Smooth muscle cell (in vitro differentiated cells): ENCODE measurements at regions not wholly inside any gene's neighbourhood (a gene's known extent, or its start where the extent isn't known, plus 50 kb on each side); places are given as distances from the start of the nearest gene placed in this dataset.
A peak's percentile ranks its signal among the peaks of the same experiment; 100 is the strongest.

Experiments
- DNase-seq: peaks from one replicate; lab custom pipeline; 2025; ENCODE audit not compliant: unreplicated experiment; lab: John Stamatoyannopoulos, UW
- H2AFZ ChIP-seq: fragments of 200-600 bp; sonication (generic); 2 replicates; pipeline ENCODE4 v1.6.0; 2016; ENCODE audit warnings: antibody characterized with exemption, low read depth, mild to moderate bottlenecking
- H3F3A ChIP-seq: fragments of 200-600 bp; sonication (generic); 2 replicates; pipeline ENCODE4 v1.6.0; 2017; ENCODE audit warnings: antibody characterized with exemption, low read depth
- H3K27ac ChIP-seq: fragments of 200-600 bp; sonication (generic); 2 replicates; pipeline ENCODE4 v1.5.1; 2016; ENCODE audit warnings: low read depth, mild to moderate bottlenecking
- H3K27me3 ChIP-seq: fragments of 200-600 bp; sonication (generic); 2 replicates; pipeline ENCODE4 v1.6.1; 2016; ENCODE audit warnings: low read depth, mild to moderate bottlenecking
- H3K36me3 ChIP-seq: fragments of 200-600 bp; sonication (generic); 2 replicates; pipeline ENCODE4 v1.5.1; 2016; ENCODE audit warnings: low read depth
- H3K4me1 ChIP-seq: fragments of 200-600 bp; sonication (generic); 2 replicates; pipeline ENCODE4 v1.5.1; 2016; ENCODE audit warnings: low read depth
- H3K4me2 ChIP-seq: fragments of 200-600 bp; sonication (generic); 2 replicates; pipeline ENCODE4 v1.6.0; 2016; ENCODE audit warnings: mild to moderate bottlenecking
- H3K4me3 ChIP-seq: fragments of 200-600 bp; sonication (generic); 2 replicates; pipeline ENCODE4 v1.5.1; 2016; ENCODE audit warnings: mild to moderate bottlenecking
- H3K79me2 ChIP-seq: fragments of 200-600 bp; sonication (generic); 2 replicates; pipeline ENCODE4 v1.6.0; 2016; ENCODE audit warnings: low read depth, mild to moderate bottlenecking
- H3K9ac ChIP-seq: fragments of 200-600 bp; sonication (generic); 2 replicates; pipeline ENCODE4 v1.6.0; 2016; ENCODE audit warnings: low read depth
- H3K9me3 ChIP-seq: fragments of 200-600 bp; sonication (generic); replicated peaks from 2 replicates; pipeline ENCODE4 v1.5.1; 2016; ENCODE audit warnings: low read depth
- H4K20me1 ChIP-seq: fragments of 200-600 bp; sonication (generic); 2 replicates; pipeline ENCODE4 v1.6.0; 2016; ENCODE audit warnings: low read depth
- CTCF ChIP-seq: fragments of 200-600 bp; sonication (generic); IDR thresholded peaks from 2 replicates; pipeline ENCODE4 v1.5.1; 2017; ENCODE audit warnings: borderline replicate concordance, mild to moderate bottlenecking, antibody characterized with exemption; ENCODE audit not compliant: insufficient read depth, poor library complexity, severe bottlenecking
- WGBS: methylation state at CpG from one replicate; pipeline ENCODE4 v1.1.7; 2016; ENCODE audit warnings: low lambda C conversion rate; 5-methylcytosine and 5-hydroxymethylcytosine counted together

DNA sequence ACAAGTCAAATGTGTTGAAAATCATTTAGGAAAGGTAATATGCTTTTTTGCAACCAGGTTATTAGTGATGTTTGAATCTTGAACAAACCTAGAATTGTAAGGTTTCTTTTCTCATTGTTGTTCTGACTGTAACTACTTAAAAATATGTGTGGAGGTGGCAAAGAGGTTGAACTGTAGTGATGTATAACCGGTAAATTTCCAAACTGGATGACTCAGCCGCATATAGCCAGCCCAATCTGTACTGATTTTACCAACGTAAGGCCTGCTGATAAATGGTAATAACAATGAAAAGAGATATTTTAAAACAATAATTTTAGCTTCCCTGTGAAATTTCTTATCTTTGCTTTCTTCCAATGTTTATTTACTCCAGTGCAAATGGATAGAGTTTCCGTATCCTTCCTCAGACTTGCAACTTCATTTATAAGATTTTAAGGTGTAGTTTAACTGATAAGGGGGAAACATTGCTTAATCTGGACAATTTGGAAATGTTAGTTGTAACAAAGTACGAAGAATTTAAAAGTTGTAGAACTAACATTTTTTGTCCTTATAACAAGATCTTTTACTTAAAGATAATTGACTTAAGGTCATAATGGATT is 1170.4 kb upstream of the ZEB2 start:
- H3F3A ChIP-seq, result no peaks in the 10 kb centered on the region
- H4K20me1 ChIP-seq, result no peaks in the 10 kb centered on the region
- no peaks in the 10 kb centered on the region for H3K27me3 ChIP-seq
- H3K27ac ChIP-seq, result no peak overlapping the region
- H3K4me1 ChIP-seq, result no peaks in the 10 kb centered on the region
- WGBS, result 70% methylated on average over 5 of the region's 5 CpGs
- H3K79me2 ChIP-seq, result no peaks in the 10 kb centered on the region
- H3K36me3 ChIP-seq, result no peaks in the 10 kb centered on the region
- H2AFZ ChIP-seq, result no peak overlapping the region
- no peak overlapping the region for H3K9ac ChIP-seq
- H3K4me2 ChIP-seq, result no peak overlapping the region
- H3K9me3 ChIP-seq, result no peaks in the 10 kb centered on the region
- no peak overlapping the region for H3K4me3 ChIP-seq
- no peak for DNase-seq
- TF ChIP-seq CTCF, result no peak

GRCh38 chr2:145689277-145689676 is 1169.4 kb upstream of the ZEB2 start:
- Histone ChIP-seq H2AFZ (no peak overlapping the region), H3K79me2 (no peaks in the 10 kb centered on the region), H3K9ac (no peak overlapping the region), H3K4me2 (no peak overlapping the region), H3F3A (no peaks in the 10 kb centered on the region), H4K20me1 (no peaks in the 10 kb centered on the region), H3K4me3 (no peak overlapping the region), H3K36me3 (no peaks in the 10 kb centered on the region), H3K27me3 (no peaks in the 10 kb centered on the region), H3K9me3 (no peaks in the 10 kb centered on the region), H3K4me1 (no peaks in the 10 kb centered on the region), H3K27ac (no peak overlapping the region)
- 100% methylated on average over 2 of the region's 2 CpGs for WGBS
- TF ChIP-seq CTCF, result no peak
- no peak for DNase-seq

DNA sequence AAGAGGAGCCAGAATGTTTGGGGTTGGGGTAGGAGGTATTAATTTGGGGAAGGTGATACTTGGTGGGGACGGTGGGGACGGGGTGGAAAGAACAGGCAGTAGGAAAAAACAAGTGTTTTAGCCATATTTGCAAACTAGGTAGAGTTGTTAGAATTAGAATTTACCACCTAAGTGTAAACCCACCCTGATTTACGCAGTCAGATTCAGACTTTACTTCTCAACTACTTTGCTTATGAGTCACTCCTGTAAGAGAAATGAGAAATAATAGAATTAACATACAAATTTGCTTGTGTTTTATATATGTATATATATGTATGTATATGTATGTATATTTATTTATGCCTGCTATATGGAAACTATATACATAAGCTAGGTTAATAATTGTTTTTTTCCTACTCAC is 1168.2 kb upstream of the ZEB2 start:
- Histone ChIP-seq H3K27ac (no peak overlapping the region), H3F3A (no peaks in the 10 kb centered on the region), H3K4me1 (no peaks in the 10 kb centered on the region), H3K79me2 (no peaks in the 10 kb centered on the region), H3K4me2 (no peak overlapping the region), H3K9me3 (no peaks in the 10 kb centered on the region), H3K36me3 (no peaks in the 10 kb centered on the region), H3K4me3 (no peak overlapping the region), H2AFZ (no peak overlapping the region), H3K9ac (no peak overlapping the region), H4K20me1 (no peaks in the 10 kb centered on the region), H3K27me3 (no peaks in the 10 kb centered on the region)
- 86% methylated on average over 3 of the region's 3 CpGs for WGBS
- no peak for DNase-seq
- TF ChIP-seq CTCF, result no peak

DNA sequence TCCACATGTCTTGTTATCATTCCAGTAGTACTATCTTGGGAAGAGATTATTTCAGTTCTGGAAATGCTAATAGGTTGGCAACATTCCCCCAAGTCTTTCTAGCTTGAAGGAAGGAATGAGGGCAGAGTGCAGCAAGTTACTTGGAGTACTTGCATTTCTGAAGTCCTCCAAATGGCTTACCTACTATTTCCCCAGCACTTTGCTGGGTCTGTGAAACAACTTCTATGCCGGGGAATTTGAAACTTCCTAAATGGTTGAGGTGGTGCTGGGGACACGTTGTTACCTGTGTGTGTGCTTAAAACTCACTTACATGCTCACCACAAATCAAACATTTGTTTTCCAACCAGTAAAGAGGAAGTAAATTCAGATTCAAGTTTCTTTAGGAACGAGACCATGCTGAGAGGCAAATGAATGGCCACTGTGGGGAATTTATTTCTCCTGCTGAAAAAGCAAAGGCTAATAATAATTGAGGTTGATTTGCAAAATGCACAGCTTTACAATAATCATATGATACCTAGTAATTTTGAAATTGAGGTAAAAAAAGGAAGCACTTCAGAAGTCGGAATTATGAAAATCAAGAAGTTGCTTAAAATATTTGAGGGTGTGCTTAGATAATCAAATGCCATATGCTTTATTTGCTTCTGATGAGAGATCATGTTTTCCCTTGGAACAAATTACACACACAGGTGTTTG is 1167.7 kb upstream of the ZEB2 start:
- Histone ChIP-seq H2AFZ (peak overlapping the region; percentile 67), H3K4me3 (no peak overlapping the region), H3K4me2 (no peak overlapping the region), H3K4me1 (no peaks in the 10 kb centered on the region), H3K27me3 (no peaks in the 10 kb centered on the region), H3F3A (no peaks in the 10 kb centered on the region), H3K79me2 (no peaks in the 10 kb centered on the region), H3K27ac (no peak overlapping the region), H3K9ac (no peak overlapping the region), H3K9me3 (no peaks in the 10 kb centered on the region), H4K20me1 (no peaks in the 10 kb centered on the region), H3K36me3 (no peaks in the 10 kb centered on the region)
- TF ChIP-seq CTCF, result no peak
- 59% methylated on average over 4 of the region's 4 CpGs for WGBS
- no peak for DNase-seq
